ENCODE measurements at regions not wholly inside any gene's neighbourhood (a gene's known extent, or its start where the extent isn't known, plus 50 kb on each side); places are given as distances from the start of the nearest gene placed in this dataset.

DNA sequence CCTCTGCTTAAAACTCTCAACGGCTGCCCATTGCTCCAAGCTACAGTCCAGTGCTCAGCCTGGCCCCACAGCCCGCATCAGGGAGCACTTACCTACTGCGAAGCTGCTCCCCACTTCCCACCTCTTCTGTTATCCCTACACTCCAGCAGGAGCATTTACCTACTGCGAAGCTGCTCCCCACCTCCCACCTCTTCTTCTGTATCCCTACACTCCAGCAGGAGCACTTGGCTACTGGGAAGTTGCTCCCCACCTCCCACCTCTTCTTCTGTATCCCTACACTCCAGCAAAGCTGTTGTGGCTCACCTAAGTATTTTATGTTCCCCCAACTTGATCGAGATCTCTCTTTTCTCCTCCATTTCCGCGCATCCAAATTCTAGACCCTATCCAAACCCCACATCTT, 563.3 kb upstream of the ZFP42 start:
- Histone ChIP-seq H3K27me3 (no peaks in the 10 kb centered on the region), H3K27ac (no peak overlapping the region), H3K36me3 (no peaks in the 10 kb centered on the region), H3K9me3 (no peaks in the 10 kb centered on the region), H3K4me3 (no peak overlapping the region), H3K4me1 (no peaks in the 10 kb centered on the region)
- WGBS, 2 donors (ENCODE audit: low coverage in 1 of 2): 65 to 71% methylated on average over 2 to 7 of the region's 7 CpGs
- ATAC-seq: no peak
- TF ChIP-seq POLR2AphosphoS5 (IDR thresholded peaks at IDR 0.05): no peak
- TF ChIP-seq EP300 (IDR thresholded peaks at IDR 0.05): no peak
- TF ChIP-seq, protein P1, sequence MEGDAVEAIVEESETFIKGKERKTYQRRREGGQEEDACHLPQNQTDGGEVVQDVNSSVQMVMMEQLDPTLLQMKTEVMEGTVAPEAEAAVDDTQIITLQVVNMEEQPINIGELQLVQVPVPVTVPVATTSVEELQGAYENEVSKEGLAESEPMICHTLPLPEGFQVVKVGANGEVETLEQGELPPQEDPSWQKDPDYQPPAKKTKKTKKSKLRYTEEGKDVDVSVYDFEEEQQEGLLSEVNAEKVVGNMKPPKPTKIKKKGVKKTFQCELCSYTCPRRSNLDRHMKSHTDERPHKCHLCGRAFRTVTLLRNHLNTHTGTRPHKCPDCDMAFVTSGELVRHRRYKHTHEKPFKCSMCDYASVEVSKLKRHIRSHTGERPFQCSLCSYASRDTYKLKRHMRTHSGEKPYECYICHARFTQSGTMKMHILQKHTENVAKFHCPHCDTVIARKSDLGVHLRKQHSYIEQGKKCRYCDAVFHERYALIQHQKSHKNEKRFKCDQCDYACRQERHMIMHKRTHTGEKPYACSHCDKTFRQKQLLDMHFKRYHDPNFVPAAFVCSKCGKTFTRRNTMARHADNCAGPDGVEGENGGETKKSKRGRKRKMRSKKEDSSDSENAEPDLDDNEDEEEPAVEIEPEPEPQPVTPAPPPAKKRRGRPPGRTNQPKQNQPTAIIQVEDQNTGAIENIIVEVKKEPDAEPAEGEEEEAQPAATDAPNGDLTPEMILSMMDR (IDR thresholded peaks at IDR 0.05): no peak
- TF ChIP-seq POLR2A (IDR thresholded peaks at IDR 0.05): no peak

DNA sequence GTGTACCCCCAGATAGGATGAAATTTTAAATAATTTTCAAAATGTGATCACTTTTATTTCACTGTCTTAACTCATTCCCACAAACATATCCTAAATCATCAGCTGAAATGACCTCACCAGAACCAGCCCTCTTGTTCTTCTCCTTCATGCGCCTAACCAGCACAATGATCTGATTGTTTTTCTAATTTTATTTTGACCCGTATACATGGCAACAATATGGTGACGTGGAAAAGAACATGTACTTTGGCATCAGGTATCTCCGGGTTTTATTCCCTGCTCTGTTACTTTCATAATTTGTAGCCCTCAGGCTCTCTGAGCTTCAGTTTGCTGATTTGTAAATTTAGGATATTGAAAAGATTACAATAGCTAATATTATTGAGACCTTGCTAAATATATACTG, 562.4 kb upstream of the ZFP42 start:
- 90 to 92% methylated on average over 4 of the region's 4 CpGs for WGBS, 2 donors (ENCODE audit: low coverage in 1 of 2)
- Histone ChIP-seq H3K9me3 (no peaks in the 10 kb centered on the region), H3K4me3 (no peak overlapping the region), H3K27me3 (no peaks in the 10 kb centered on the region), H3K36me3 (no peaks in the 10 kb centered on the region), H3K4me1 (no peaks in the 10 kb centered on the region), H3K27ac (no peak overlapping the region)
- TF ChIP-seq POLR2AphosphoS5 (IDR thresholded peaks at IDR 0.05): no peak
- TF ChIP-seq, protein P1 (IDR thresholded peaks at IDR 0.05): no peak
- TF ChIP-seq EP300 (IDR thresholded peaks at IDR 0.05): no peak
- TF ChIP-seq POLR2A (IDR thresholded peaks at IDR 0.05): no peak
- no peak for ATAC-seq

DNA sequence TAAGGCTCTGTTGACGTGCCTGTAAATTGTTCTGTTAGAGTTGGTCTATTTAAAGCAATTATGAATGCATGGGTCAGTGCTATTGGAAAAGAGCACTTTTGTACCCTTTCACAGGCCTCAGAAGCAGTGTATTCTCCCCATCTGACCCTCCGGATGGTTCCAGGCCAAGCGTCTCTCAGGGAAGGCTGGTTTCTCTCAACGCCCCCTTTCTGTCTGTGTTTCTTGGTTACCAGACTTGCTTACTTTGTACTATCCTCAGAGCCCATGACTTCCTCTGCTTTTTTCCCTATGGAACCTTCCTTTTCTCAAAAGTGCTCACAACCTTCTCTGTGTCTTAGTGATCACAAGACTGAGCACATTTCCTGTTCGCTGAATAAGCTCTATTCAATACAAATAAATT, 559.3 kb upstream of the ZFP42 start:
- H3K4me3 ChIP-seq: no peak overlapping the region
- WGBS, 2 donors (ENCODE audit: low coverage in 1 of 2): 42 to 50% methylated on average over 4 to 5 of the region's 5 CpGs
- TF ChIP-seq, protein P1 (IDR thresholded peaks at IDR 0.05): no peak
- TF ChIP-seq EP300 (IDR thresholded peaks at IDR 0.05) (no peak), POLR2A (IDR thresholded peaks at IDR 0.05) (no peak), POLR2AphosphoS5 (IDR thresholded peaks at IDR 0.05) (no peak)
- no peaks in the 10 kb centered on the region for H3K27me3 ChIP-seq
- H3K36me3 ChIP-seq: no peaks in the 10 kb centered on the region
- no peak overlapping the region for H3K27ac ChIP-seq
- no peak for ATAC-seq
- H3K9me3 ChIP-seq: no peaks in the 10 kb centered on the region
- H3K4me1 ChIP-seq: no peaks in the 10 kb centered on the region

DNA sequence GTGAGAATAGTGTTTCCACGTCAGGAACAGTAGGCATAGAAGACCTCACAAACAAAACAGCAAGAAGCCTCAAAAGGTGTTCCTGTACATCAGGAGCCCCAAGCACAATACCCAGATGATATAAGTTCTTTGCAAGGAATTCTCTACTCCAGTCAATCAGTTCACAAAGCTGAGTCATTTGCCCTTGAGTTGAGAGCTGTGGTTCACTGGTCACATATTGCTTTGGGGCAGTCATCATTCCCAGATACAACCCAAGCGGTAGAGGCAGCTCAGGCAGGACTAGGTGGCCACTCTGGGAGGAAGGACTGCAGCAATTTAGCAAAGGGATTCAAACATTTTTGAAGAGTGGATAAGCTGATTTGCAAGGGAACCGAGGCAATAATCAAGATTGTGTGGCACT, 551.5 kb upstream of the ZFP42 start:
- WGBS, 2 donors (ENCODE audit: low coverage in 1 of 2): 67 to 93% methylated on average over 1 to 3 of the region's 3 CpGs

DNA sequence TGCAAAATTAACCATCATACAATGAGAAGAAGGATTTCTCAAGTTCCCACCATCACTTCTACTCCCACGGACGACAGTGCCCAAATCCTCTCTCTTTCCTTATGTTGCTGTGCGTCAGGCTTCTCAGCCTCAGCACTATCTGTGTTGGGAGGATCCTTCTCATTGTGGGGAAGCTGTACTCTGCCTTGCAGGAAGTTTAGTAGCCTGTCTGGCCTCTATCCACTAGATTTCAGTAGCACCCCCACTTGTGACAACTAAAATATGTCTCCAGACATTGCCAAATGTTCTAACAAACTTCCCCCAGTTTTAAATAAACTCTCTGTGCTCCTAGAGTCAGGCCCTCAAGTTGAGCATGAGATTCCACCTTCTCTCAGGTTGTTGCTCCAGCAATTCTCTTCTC, 545.9 kb upstream of the ZFP42 start:
- Histone ChIP-seq H3K36me3 (no peaks in the 10 kb centered on the region), H3K4me1 (no peaks in the 10 kb centered on the region), H3K4me3 (no peak overlapping the region), H3K9me3 (no peaks in the 10 kb centered on the region), H3K27me3 (no peaks in the 10 kb centered on the region), H3K27ac (no peak overlapping the region)
- 51 to 62% methylated on average over 3 of the region's 3 CpGs for WGBS, 2 donors (ENCODE audit: low coverage in 1 of 2)
- no peak for ATAC-seq
- TF ChIP-seq, protein P1 (IDR thresholded peaks at IDR 0.05): no peak
- no peak for TF ChIP-seq POLR2A (IDR thresholded peaks at IDR 0.05)
- TF ChIP-seq EP300 (IDR thresholded peaks at IDR 0.05): no peak
- TF ChIP-seq POLR2AphosphoS5 (IDR thresholded peaks at IDR 0.05): no peak

More for the DNA sequence above, 551.5 kb upstream of the ZFP42 start:
- Histone ChIP-seq H3K27me3 (no peaks in the 10 kb centered on the region), H3K27ac (no peak overlapping the region), H3K4me3 (no peak overlapping the region), H3K9me3 (no peaks in the 10 kb centered on the region), H3K36me3 (no peaks in the 10 kb centered on the region), H3K4me1 (no peaks in the 10 kb centered on the region)
- no peak for TF ChIP-seq EP300 (IDR thresholded peaks at IDR 0.05)
- TF ChIP-seq POLR2AphosphoS5 (IDR thresholded peaks at IDR 0.05): no peak
- TF ChIP-seq, protein P1 (IDR thresholded peaks at IDR 0.05): no peak
- TF ChIP-seq POLR2A (IDR thresholded peaks at IDR 0.05): no peak
- no peak for ATAC-seq

Measured in gastroesophageal sphincter (tissue), 4 donors.